ENCODE measurements at regions not wholly inside any gene's neighbourhood (a gene's known extent, or its start where the extent isn't known, plus 50 kb on each side); places are given as distances from the start of the nearest gene placed in this dataset.

DNA sequence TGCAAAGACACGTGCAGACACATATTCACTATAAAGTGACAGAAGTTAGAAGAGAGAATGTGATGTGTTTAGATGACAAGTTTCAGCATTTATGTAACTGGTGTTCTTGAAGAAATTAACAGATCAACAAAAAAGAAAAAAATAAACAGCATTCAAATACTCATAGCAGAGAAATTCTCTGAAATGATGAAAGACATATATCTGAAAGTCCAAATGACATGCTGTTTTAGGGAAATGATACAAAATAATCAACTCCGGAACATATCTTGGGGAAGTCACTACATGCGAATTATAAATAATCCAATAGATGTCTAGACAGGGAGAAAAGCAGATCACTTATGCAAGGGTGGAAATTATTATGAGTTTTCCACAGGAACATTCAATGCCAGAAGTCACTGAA lies 146.0 kb downstream of the SPANXN4 start:
- no peak overlapping the region for H3K18ac ChIP-seq (ENCODE audit: low read depth, low read length)
- H3K4me1 ChIP-seq (ENCODE audit: control insufficient read depth, insufficient read depth, low read length): no peaks in the 10 kb centered on the region
- H4K5ac ChIP-seq (ENCODE audit: low read depth, low read length): no peak overlapping the region
- BruUV-seq (replicated peaks): no TSS peak
- dilution Hi-C loops (cut with HindIII; ENCODE audit: low sequenced_read_pairs, unreplicated experiment) (no loop called here), intact Hi-C loops (cut with micrococcal nuclease) (no loop called here), in situ Hi-C loops (cut with MboI; ENCODE audit: low sequenced_read_pairs) (no loop called here)
- H2BK15ac ChIP-seq (ENCODE audit: low read depth, low read length): no peak overlapping the region
- no peak overlapping the region for H2BK5ac ChIP-seq (ENCODE audit: low read depth, low read length, poor library complexity, severe bottlenecking)
- WGBS, 2 experiments (ENCODE audit: extremely low coverage in 2 of 2, insufficient read length in 1 of 2): no CpG with 5 or more reads among the region's 3 CpGs
- no peak overlapping the region for H2BK120ac ChIP-seq (ENCODE audit: low read depth, low read length)
- DNase-seq (no peak), ATAC-seq (ENCODE audit: low read depth) (no peak)
- no peak overlapping the region for H3K23ac ChIP-seq (ENCODE audit: low read depth, low read length)
- H3K79me1 ChIP-seq (ENCODE audit: low read depth in 1 of 2, low read length in 2 of 2): no peaks in the 10 kb centered on the region
- CTCF ChIA-PET: no interaction called here
- H3K27me3 ChIP-seq (ENCODE audit: control insufficient read depth, insufficient read depth, low read length): no peaks in the 10 kb centered on the region
- H2AK5ac ChIP-seq (ENCODE audit: low read depth, low read length): no peak overlapping the region
- no peak overlapping the region for H2BK20ac ChIP-seq (ENCODE audit: low read depth, low read length)
- no peaks in the 10 kb centered on the region for H3K9me1 ChIP-seq (ENCODE audit: insufficient read depth, low read length)
- no peak overlapping the region for H3K27ac ChIP-seq (ENCODE audit: insufficient read depth, low read length)
- H4K8ac ChIP-seq (ENCODE audit: low read depth in 2 of 2, low read length in 2 of 2): no peak overlapping the region
- TF ChIP-seq, protein P1, sequence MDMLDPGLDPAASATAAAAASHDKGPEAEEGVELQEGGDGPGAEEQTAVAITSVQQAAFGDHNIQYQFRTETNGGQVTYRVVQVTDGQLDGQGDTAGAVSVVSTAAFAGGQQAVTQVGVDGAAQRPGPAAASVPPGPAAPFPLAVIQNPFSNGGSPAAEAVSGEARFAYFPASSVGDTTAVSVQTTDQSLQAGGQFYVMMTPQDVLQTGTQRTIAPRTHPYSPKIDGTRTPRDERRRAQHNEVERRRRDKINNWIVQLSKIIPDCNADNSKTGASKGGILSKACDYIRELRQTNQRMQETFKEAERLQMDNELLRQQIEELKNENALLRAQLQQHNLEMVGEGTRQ (IDR thresholded peaks at IDR 0.05; ENCODE audit: low read depth, low read length): no peak
- TF ChIP-seq SMC3 (IDR thresholded peaks at IDR 0.05; ENCODE audit: low read depth, low read length): no peak
- TF ChIP-seq MXI1 (IDR thresholded peaks at IDR 0.05; ENCODE audit: borderline replicate concordance, low read depth, low read length): no peak
- no peak for TF ChIP-seq CHD1 (IDR thresholded peaks at IDR 0.05; ENCODE audit: low read depth, low read length)
- TF ChIP-seq MAFK (IDR thresholded peaks at IDR 0.05; ENCODE audit: low read depth, low read length): no peak
- no peak for TF ChIP-seq RCOR1 (IDR thresholded peaks at IDR 0.05; ENCODE audit: insufficient replicate concordance, low read length)
- TF ChIP-seq MAZ (IDR thresholded peaks at IDR 0.05; ENCODE audit: borderline replicate concordance, low read depth, low read length): no peak
- TF ChIP-seq FOS (IDR thresholded peaks at IDR 0.05; ENCODE audit: low read depth, low read length): no peak
- TF ChIP-seq CEBPB (IDR thresholded peaks at IDR 0.05; ENCODE audit: low read depth, low read length): no peak
- TF ChIP-seq NFE2L2 (IDR thresholded peaks at IDR 0.05; ENCODE audit: low read depth, low read length): no peak
- TF ChIP-seq RFX5 (IDR thresholded peaks at IDR 0.05; ENCODE audit: low read depth, low read length): no peak
- no peak overlapping the region for H3K14ac ChIP-seq (replicated peaks; ENCODE audit: low read depth, low read length)
- H3K4me3 ChIP-seq (ENCODE audit: insufficient read depth, low read depth, low read length): no peak overlapping the region
- no peak overlapping the region for H3K4me2 ChIP-seq (ENCODE audit: low read depth, low read length)
- no peak overlapping the region for H3K9ac ChIP-seq (ENCODE audit: low read depth, low read length)
- no peaks in the 10 kb centered on the region for H4K20me1 ChIP-seq (ENCODE audit: insufficient read depth, low read length)
- H2AFZ ChIP-seq (replicated peaks; ENCODE audit: low read length, poor library complexity): no peak overlapping the region
- no peak overlapping the region for H3K4ac ChIP-seq (ENCODE audit: low read depth, low read length)
- H3K9me3 ChIP-seq (ENCODE audit: control insufficient read depth, insufficient read depth, low read length): no peaks in the 10 kb centered on the region
- H4K91ac ChIP-seq (ENCODE audit: insufficient read depth, low read depth, low read length): no peak overlapping the region
- H3K56ac ChIP-seq (ENCODE audit: extremely low read depth, insufficient read depth, low read length): no peak overlapping the region
- no peak overlapping the region for H2AK9ac ChIP-seq (replicated peaks; ENCODE audit: low read depth, low read length, poor library complexity)
- POLR2A ChIA-PET (ENCODE audit: unreplicated experiment): no interaction called here
- no peaks in the 10 kb centered on the region for H3K36me3 ChIP-seq (ENCODE audit: control insufficient read depth, insufficient read depth, low read length)

All from IMR-90 (cell line).